Loucy (cell line): ENCODE measurements at regions not wholly inside any gene's neighbourhood (a gene's known extent, or its start where the extent isn't known, plus 50 kb on each side); places are given as distances from the start of the nearest gene placed in this dataset.

Experiments
- H2AFZ ChIP-seq: fragments of 200-600 bp; sonication (generic); 2 replicates; pipeline ENCODE4 v1.6.0; 2016; ENCODE audit warnings: antibody characterized with exemption, mild to moderate bottlenecking, low read length, moderate library complexity
- H3F3A ChIP-seq: fragments of 200-600 bp; 2 replicates; pipeline ENCODE4 v1.6.0; 2016; ENCODE audit warnings: antibody characterized with exemption, low read depth, mild to moderate bottlenecking
- H3K27me3 ChIP-seq: fragments of 200-600 bp; sonication (generic); 2 replicates; pipeline ENCODE4 v1.6.1; 2014; ENCODE audit warnings: low read length, mild to moderate bottlenecking; ENCODE audit not compliant: insufficient read depth, poor library complexity, severe bottlenecking
- H3K36me3 ChIP-seq: fragments of 200-600 bp; sonication (generic); 2 replicates; pipeline ENCODE4 v1.6.1; 2016; ENCODE audit warnings: low read length; ENCODE audit not compliant: insufficient read depth
- H3K4me1 ChIP-seq: fragments of 200-600 bp; sonication (generic); 2 replicates; pipeline ENCODE4 v1.5.1; 2014; ENCODE audit warnings: low read length, mild to moderate bottlenecking; ENCODE audit not compliant: insufficient read depth, poor library complexity, severe bottlenecking
- H3K4me2 ChIP-seq: fragments of 200-600 bp; sonication (generic); 2 replicates; pipeline ENCODE4 v1.6.0; 2014; ENCODE audit warnings: antibody characterized with exemption, low read length, low read depth, mild to moderate bottlenecking; ENCODE audit not compliant: poor library complexity, severe bottlenecking
- H3K4me3 ChIP-seq: fragments of 200-600 bp; sonication (generic); 2 replicates; pipeline ENCODE4 v1.5.1; 2014; ENCODE audit warnings: low read length, mild to moderate bottlenecking, mixed read lengths; ENCODE audit not compliant: poor library complexity, severe bottlenecking
- H3K79me2 ChIP-seq: fragments of 200-600 bp; sonication (generic); 2 replicates; pipeline ENCODE4 v1.6.1; 2014; ENCODE audit warnings: low read length; ENCODE audit not compliant: insufficient read depth
- H3K9ac ChIP-seq: fragments of 200-600 bp; sonication (generic); 2 replicates; pipeline ENCODE4 v1.6.0; 2014; ENCODE audit warnings: mild to moderate bottlenecking, low read depth, low read length, moderate library complexity; ENCODE audit not compliant: poor library complexity, severe bottlenecking
- H3K9me2 ChIP-seq: fragments of 200-600 bp; sonication (generic); replicated peaks from 2 replicates; pipeline ENCODE4 v1.6.1; 2016; ENCODE audit warnings: low read depth, low read length, mixed read lengths
- H3K9me3 ChIP-seq: fragments of 200-600 bp; sonication (generic); 2 replicates; pipeline ENCODE4 v1.6.1; 2014; ENCODE audit warnings: mild to moderate bottlenecking, antibody characterized with exemption, low read length, low read depth; ENCODE audit not compliant: insufficient read depth
- H4K20me1 ChIP-seq: fragments of 200-600 bp; sonication (generic); 2 replicates; pipeline ENCODE4 v1.6.0; 2014; ENCODE audit warnings: antibody characterized with exemption, low read length, mild to moderate bottlenecking; ENCODE audit not compliant: insufficient read depth, poor library complexity, severe bottlenecking
- EZH2phosphoT487 ChIP-seq: fragments of 200-600 bp; IDR thresholded peaks from 2 replicates; pipeline ENCODE4 v1.6.1; 2018; ENCODE audit warnings: antibody characterized with exemption, mild to moderate bottlenecking, moderate library complexity, borderline replicate concordance
- TF ChIP-seq, protein P1 (sequence below): fragments of 200-600 bp; sonication (generic); conservative IDR thresholded peaks from 2 replicates; pipeline ENCODE4 v1.5.1; 2014; ENCODE audit warnings: mild to moderate bottlenecking, antibody characterized with exemption, low read length

DNA sequence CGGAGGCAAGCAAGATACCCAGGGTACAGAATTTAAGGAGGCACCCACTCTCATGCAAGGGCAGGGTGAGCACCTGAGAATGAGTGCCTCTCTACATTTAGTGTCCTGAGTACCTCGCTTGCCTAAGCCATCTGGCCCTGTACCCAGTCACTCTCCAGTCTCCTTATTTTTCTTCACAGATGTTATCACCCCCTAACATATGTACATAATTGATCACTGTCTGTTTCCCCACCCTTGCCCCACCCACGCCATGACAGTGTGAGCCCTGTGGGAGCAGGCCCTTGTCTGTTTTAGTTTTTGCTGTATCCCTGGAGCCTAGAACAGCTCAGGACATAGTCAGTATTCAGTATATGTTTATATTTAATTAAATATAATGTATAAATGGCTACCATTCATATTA lies 113.6 kb downstream of the SPRY1 start:
- Histone ChIP-seq H3K4me2 (no peak overlapping the region), H3K4me3 (no peak overlapping the region), H3K27me3 (no peaks in the 10 kb centered on the region), H3K9ac (no peak overlapping the region), H2AFZ (no peak overlapping the region), H3K79me2 (no peaks in the 10 kb centered on the region), H3K36me3 (no peaks in the 10 kb centered on the region), H4K20me1 (no peaks in the 10 kb centered on the region), H3K4me1 (peaks cover 7% of the 10 kb centered on the region), H3F3A (no peaks in the 10 kb centered on the region), H3K9me3 (no peaks in the 10 kb centered on the region), H3K9me2 (no peaks in the 10 kb centered on the region)
- no peak for TF ChIP-seq EZH2phosphoT487
- TF ChIP-seq, protein P1, sequence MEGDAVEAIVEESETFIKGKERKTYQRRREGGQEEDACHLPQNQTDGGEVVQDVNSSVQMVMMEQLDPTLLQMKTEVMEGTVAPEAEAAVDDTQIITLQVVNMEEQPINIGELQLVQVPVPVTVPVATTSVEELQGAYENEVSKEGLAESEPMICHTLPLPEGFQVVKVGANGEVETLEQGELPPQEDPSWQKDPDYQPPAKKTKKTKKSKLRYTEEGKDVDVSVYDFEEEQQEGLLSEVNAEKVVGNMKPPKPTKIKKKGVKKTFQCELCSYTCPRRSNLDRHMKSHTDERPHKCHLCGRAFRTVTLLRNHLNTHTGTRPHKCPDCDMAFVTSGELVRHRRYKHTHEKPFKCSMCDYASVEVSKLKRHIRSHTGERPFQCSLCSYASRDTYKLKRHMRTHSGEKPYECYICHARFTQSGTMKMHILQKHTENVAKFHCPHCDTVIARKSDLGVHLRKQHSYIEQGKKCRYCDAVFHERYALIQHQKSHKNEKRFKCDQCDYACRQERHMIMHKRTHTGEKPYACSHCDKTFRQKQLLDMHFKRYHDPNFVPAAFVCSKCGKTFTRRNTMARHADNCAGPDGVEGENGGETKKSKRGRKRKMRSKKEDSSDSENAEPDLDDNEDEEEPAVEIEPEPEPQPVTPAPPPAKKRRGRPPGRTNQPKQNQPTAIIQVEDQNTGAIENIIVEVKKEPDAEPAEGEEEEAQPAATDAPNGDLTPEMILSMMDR: no peak

- no peaks in the 10 kb centered on the region for H3K27me3 ChIP-seq
- no peak overlapping the region for H3K9ac ChIP-seq
- H2AFZ ChIP-seq: no peak overlapping the region
- no peaks in the 10 kb centered on the region for H3K79me2 ChIP-seq
- H3K4me2 ChIP-seq: no peak overlapping the region
- H3F3A ChIP-seq: no peaks in the 10 kb centered on the region
- H3K4me1 ChIP-seq: peaks cover 7% of the 10 kb centered on the region
- no peak for TF ChIP-seq EZH2phosphoT487
- TF ChIP-seq, protein P1: no peak
- H3K9me3 ChIP-seq: no peaks in the 10 kb centered on the region
- H3K9me2 ChIP-seq: no peaks in the 10 kb centered on the region
- H4K20me1 ChIP-seq: no peaks in the 10 kb centered on the region
- H3K36me3 ChIP-seq: no peaks in the 10 kb centered on the region
- no peak overlapping the region for H3K4me3 ChIP-seq
Observed at GRCh38 chr4:123510659-123511058, 114.1 kb downstream of the SPRY1 start.

DNA sequence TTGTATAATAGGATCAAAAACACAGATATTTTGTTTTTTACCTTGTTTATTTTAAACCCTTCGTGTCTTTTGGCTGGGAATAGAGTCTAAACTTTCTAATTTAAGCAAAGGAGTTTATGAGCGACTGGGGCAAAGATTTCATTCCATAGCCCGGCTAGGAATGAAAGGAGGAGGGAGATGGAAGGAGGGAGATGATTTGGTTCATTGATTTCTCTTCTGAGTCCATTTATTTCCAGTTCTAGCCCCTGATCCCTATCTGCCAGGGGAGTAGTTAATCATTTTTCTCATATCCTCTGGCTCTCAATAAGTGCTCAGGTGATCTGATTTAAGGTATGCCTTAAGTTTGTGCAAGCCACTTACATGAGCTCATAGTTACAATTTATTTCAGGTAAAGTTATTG lies 120.0 kb downstream of the SPRY1 start:
- Histone ChIP-seq H4K20me1 (no peaks in the 10 kb centered on the region), H3K9me2 (no peaks in the 10 kb centered on the region), H3K79me2 (no peaks in the 10 kb centered on the region), H3K9me3 (no peaks in the 10 kb centered on the region), H3K4me2 (no peak overlapping the region), H3K36me3 (no peaks in the 10 kb centered on the region), H3K4me3 (no peak overlapping the region), H2AFZ (no peak overlapping the region), H3K27me3 (no peaks in the 10 kb centered on the region), H3K9ac (no peak overlapping the region), H3F3A (no peaks in the 10 kb centered on the region), H3K4me1 (no peaks in the 10 kb centered on the region)
- no peak for TF ChIP-seq EZH2phosphoT487
- TF ChIP-seq, protein P1: no peak
